ENCODE measurements at regions not wholly inside any gene's neighbourhood (a gene's known extent, or its start where the extent isn't known, plus 50 kb on each side); places are given as distances from the start of the nearest gene placed in this dataset.

DNA sequence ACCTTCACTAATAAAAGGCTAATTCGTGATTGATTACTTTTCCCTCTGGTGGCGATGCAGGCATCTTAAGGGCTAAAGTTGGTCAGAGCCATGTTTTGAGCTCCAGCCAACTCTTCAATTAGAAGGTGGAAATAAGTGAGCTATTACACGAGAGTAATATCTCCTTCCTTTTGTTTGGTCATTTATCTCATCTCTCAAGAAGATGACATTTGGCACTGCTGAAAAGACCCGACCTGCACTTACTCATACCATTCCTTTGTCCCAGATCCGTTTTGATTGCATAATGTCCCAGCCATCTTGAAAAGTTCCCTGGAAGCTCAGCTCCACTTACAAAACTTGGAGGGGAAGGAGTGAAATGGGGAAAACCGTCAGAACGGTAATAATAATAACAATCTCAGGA lies 316.2 kb downstream of the VRK1 start:
- no peak overlapping the region for H3K4me3 ChIP-seq
- no peaks in the 10 kb centered on the region for H3K9me3 ChIP-seq
- H3K36me3 ChIP-seq (ENCODE audit: insufficient read depth in 1 of 2, low read depth in 1 of 2) = no peaks in the 10 kb centered on the region
- no peaks in the 10 kb centered on the region for H3K27me3 ChIP-seq (ENCODE audit: insufficient read depth in 3 of 3, low read length in 2 of 3)
- ATAC-seq (no peak), DNase-seq (no peak)
- H3K4me1 ChIP-seq = no peaks in the 10 kb centered on the region
- TF ChIP-seq, protein P1, sequence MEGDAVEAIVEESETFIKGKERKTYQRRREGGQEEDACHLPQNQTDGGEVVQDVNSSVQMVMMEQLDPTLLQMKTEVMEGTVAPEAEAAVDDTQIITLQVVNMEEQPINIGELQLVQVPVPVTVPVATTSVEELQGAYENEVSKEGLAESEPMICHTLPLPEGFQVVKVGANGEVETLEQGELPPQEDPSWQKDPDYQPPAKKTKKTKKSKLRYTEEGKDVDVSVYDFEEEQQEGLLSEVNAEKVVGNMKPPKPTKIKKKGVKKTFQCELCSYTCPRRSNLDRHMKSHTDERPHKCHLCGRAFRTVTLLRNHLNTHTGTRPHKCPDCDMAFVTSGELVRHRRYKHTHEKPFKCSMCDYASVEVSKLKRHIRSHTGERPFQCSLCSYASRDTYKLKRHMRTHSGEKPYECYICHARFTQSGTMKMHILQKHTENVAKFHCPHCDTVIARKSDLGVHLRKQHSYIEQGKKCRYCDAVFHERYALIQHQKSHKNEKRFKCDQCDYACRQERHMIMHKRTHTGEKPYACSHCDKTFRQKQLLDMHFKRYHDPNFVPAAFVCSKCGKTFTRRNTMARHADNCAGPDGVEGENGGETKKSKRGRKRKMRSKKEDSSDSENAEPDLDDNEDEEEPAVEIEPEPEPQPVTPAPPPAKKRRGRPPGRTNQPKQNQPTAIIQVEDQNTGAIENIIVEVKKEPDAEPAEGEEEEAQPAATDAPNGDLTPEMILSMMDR (IDR thresholded peaks at IDR 0.05) = no peak
- 57 to 60% (median 59%) methylated on average over 7 of the region's 7 CpGs for WGBS, 3 donors
- intact Hi-C loops (cut with DNase I) = no loop called here
- H3K27ac ChIP-seq = no peak overlapping the region

- no peak for DNase-seq
- intact Hi-C loops (cut with DNase I) = no loop called here
- 78 to 82% (median 78%) methylated on average over 3 of the region's 3 CpGs for WGBS, 3 donors
Measured at GRCh38 chr14:97116546-97116945, 319.4 kb downstream of the VRK1 start.

GRCh38 chr14:97117693-97118092 lies 320.5 kb downstream of the VRK1 start:
- no peaks in the 10 kb centered on the region for H3K9me3 ChIP-seq
- DNase-seq (no peak), ATAC-seq (no peak)
- no peaks in the 10 kb centered on the region for H3K4me1 ChIP-seq
- intact Hi-C loops (cut with DNase I) = no loop called here
- no peak overlapping the region for H3K4me3 ChIP-seq
- WGBS, 3 donors = 69 to 75% (median 73%) methylated on average over 8 of the region's 8 CpGs
- no peaks in the 10 kb centered on the region for H3K36me3 ChIP-seq (ENCODE audit: insufficient read depth in 1 of 2, low read depth in 1 of 2)
- no peaks in the 10 kb centered on the region for H3K27me3 ChIP-seq (ENCODE audit: insufficient read depth in 3 of 3, low read length in 2 of 3)
- no peak overlapping the region for H3K27ac ChIP-seq
- TF ChIP-seq, protein P1 (IDR thresholded peaks at IDR 0.05) = no peak

More at GRCh38 chr14:97116546-97116945, 319.4 kb downstream of the VRK1 start:
- no peak for ATAC-seq
- no peaks in the 10 kb centered on the region for H3K36me3 ChIP-seq (ENCODE audit: insufficient read depth in 1 of 2, low read depth in 1 of 2)
- H3K27ac ChIP-seq = no peak overlapping the region
- no peaks in the 10 kb centered on the region for H3K27me3 ChIP-seq (ENCODE audit: insufficient read depth in 3 of 3, low read length in 2 of 3)
- H3K4me3 ChIP-seq = no peak overlapping the region
- TF ChIP-seq, protein P1 (IDR thresholded peaks at IDR 0.05) = no peak
- no peaks in the 10 kb centered on the region for H3K9me3 ChIP-seq
- no peaks in the 10 kb centered on the region for H3K4me1 ChIP-seq

DNA sequence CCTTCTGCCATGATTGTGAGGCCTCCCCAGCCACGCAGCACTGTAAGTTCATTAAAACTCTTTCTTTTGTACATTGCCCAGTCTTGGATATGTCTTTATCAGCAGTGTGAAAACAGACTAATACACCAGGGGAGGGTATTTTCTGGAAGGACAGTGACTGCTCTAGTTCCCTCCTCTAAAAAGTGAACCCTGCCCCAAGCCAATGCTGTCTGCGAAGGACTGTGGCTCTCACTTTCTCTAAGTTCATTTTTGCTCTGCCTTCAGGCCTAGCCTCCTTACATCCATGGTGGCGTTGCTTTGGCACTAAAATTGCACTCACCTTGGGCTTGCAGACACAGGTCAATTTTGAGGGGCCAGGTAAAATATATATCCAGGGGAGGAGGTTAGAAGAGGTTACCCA lies 323.0 kb downstream of the VRK1 start:
- Histone ChIP-seq H3K9me3 (no peaks in the 10 kb centered on the region), H3K36me3 (ENCODE audit: insufficient read depth in 1 of 2, low read depth in 1 of 2) (no peaks in the 10 kb centered on the region), H3K27me3 (ENCODE audit: insufficient read depth in 3 of 3, low read length in 2 of 3) (no peaks in the 10 kb centered on the region), H3K4me3 (no peak overlapping the region), H3K27ac (no peak overlapping the region), H3K4me1 (no peaks in the 10 kb centered on the region)
- DNase-seq = no peak
- TF ChIP-seq, protein P1 (IDR thresholded peaks at IDR 0.05) = no peak
- ATAC-seq = no peak
- WGBS, 3 donors = 81 to 91% (median 85%) methylated on average over 3 of the region's 3 CpGs
- intact Hi-C loops (cut with DNase I) = no loop called here

GRCh38 chr14:97120611-97121031 lies 323.4 kb downstream of the VRK1 start:
- intact Hi-C loops (cut with DNase I) = no loop called here
- H3K4me1 ChIP-seq = no peaks in the 10 kb centered on the region
- no peak overlapping the region for H3K27ac ChIP-seq
- 48 to 55% (median 52%) methylated on average over 2 of the region's 2 CpGs for WGBS, 3 donors
- ATAC-seq (no peak), DNase-seq (no peak)
- no peaks in the 10 kb centered on the region for H3K9me3 ChIP-seq
- no peaks in the 10 kb centered on the region for H3K27me3 ChIP-seq (ENCODE audit: insufficient read depth in 3 of 3, low read length in 2 of 3)
- no peaks in the 10 kb centered on the region for H3K36me3 ChIP-seq (ENCODE audit: insufficient read depth in 1 of 2, low read depth in 1 of 2)
- H3K4me3 ChIP-seq = no peak overlapping the region
- TF ChIP-seq, protein P1 (IDR thresholded peaks at IDR 0.05) = no peak

All from psoas muscle (tissue), 7 donors.